OCI-LY1 (cell line): ENCODE measurements at regions not wholly inside any gene's neighbourhood (a gene's known extent, or its start where the extent isn't known, plus 50 kb on each side); places are given as distances from the start of the nearest gene placed in this dataset.

ENCODE experiments used
- H2AFZ ChIP-seq: fragments of 200-600 bp; sonication (generic), shearing (Covaris generic); 2 replicates; pipeline ENCODE4 v1.6.0; 2014; ENCODE audit warnings: antibody characterized with exemption, mild to moderate bottlenecking, low read length
- H3F3A ChIP-seq: fragments of 200-600 bp; sonication (generic), shearing (Covaris generic); 2 replicates; pipeline ENCODE4 v1.6.0; 2014; ENCODE audit warnings: mild to moderate bottlenecking, antibody characterized with exemption, low read length, moderate library complexity; ENCODE audit not compliant: insufficient read depth
- H3K27ac ChIP-seq: fragments of 200-600 bp; sonication (generic); 2 replicates; pipeline ENCODE4 v1.5.1; 2014; ENCODE audit warnings: low read length, mixed run types, mild to moderate bottlenecking, low read depth; ENCODE audit not compliant: poor library complexity, severe bottlenecking
- H3K27me3 ChIP-seq: fragments of 200-600 bp; sonication (generic); 2 replicates; pipeline ENCODE4 v1.6.0; 2014; ENCODE audit warnings: antibody characterized with exemption, mild to moderate bottlenecking, low read length, moderate library complexity; ENCODE audit not compliant: insufficient read depth
- H3K36me3 ChIP-seq: fragments of 200-600 bp; sonication (generic); 2 replicates; pipeline ENCODE4 v1.6.1; 2014; ENCODE audit warnings: mild to moderate bottlenecking, antibody characterized with exemption, low read length, moderate library complexity, mixed read lengths; ENCODE audit not compliant: insufficient read depth
- H3K4me1 ChIP-seq: fragments of 200-600 bp; sonication (generic); 2 replicates; pipeline ENCODE4 v1.5.1; 2014; ENCODE audit warnings: mild to moderate bottlenecking, low read length, moderate library complexity; ENCODE audit not compliant: insufficient read depth, severe bottlenecking
- H3K4me2 ChIP-seq: fragments of 200-600 bp; sonication (generic), shearing (Covaris generic); 2 replicates; pipeline ENCODE4 v1.6.1; 2014; ENCODE audit warnings: low read length
- H3K4me3 ChIP-seq: fragments of 200-600 bp; sonication (generic); 2 replicates; pipeline ENCODE4 v1.5.1; 2014; ENCODE audit warnings: low read length, low read depth, mild to moderate bottlenecking, mixed read lengths; ENCODE audit not compliant: poor library complexity, severe bottlenecking
- H3K79me2 ChIP-seq: fragments of 200-600 bp; shearing (Covaris generic); 2 replicates; pipeline ENCODE4 v1.6.1; 2016; ENCODE audit warnings: mixed run types, low read length, mixed read lengths; ENCODE audit not compliant: insufficient read depth
- H3K9ac ChIP-seq: fragments of 200-600 bp; sonication (generic), shearing (Covaris generic); 2 replicates; pipeline ENCODE4 v1.6.1; 2014; ENCODE audit warnings: mild to moderate bottlenecking, low read length, mixed read lengths
- H3K9me2 ChIP-seq: fragments of 200-600 bp; sonication (generic), shearing (Covaris generic); 2 replicates; pipeline ENCODE4 v1.6.1; 2014; ENCODE audit warnings: low read depth, mild to moderate bottlenecking, low read length, mixed read lengths
- H3K9me3 ChIP-seq: fragments of 200-600 bp; shearing (Covaris generic); 2 replicates; pipeline ENCODE4 v1.6.1; 2014; ENCODE audit warnings: low read length, mixed read lengths
- H4K20me1 ChIP-seq: fragments of 200-600 bp; sonication (generic), shearing (Covaris generic); 2 replicates; pipeline ENCODE4 v1.6.0; 2016; ENCODE audit warnings: mild to moderate bottlenecking, low read length; ENCODE audit not compliant: insufficient read depth
- EZH2 ChIP-seq: fragments of 200-600 bp; sonication (generic), shearing (Covaris generic); IDR thresholded peaks from 2 replicates; pipeline ENCODE4 v1.8.0; 2017; ENCODE audit warnings: borderline replicate concordance, mixed run types, mild to moderate bottlenecking, antibody characterized with exemption, low read length, moderate library complexity, mixed read lengths
- TF ChIP-seq, protein P1 (sequence below): fragments of 200-600 bp; sonication (generic), shearing (Covaris generic); IDR thresholded peaks from 2 replicates; pipeline ENCODE4 v1.5.1; 2017; ENCODE audit warnings: mild to moderate bottlenecking, antibody characterized with exemption, low read length, moderate library complexity, mixed read lengths

DNA sequence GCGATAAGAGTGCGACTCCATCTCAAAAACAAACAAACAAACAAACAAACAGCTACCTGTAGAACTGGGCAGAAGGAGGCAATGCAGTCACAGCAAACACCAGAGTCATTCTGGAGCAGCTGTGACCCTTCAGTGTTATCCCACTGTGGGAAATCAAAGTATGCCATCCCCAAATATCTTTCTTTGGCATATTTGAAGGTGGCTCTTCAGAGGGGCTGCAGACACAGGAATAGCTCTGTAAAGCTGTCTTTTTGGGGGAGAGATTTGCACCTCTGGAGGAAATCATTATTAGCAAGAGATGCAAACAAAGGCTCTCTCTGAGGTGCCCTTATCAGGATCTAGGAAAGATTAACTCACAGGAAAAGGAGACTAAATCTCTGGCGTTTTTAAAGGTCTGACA is 98.5 kb upstream of the XPO1 start:
- Histone ChIP-seq H4K20me1 (no peaks in the 10 kb centered on the region), H3K9me3 (no peaks in the 10 kb centered on the region), H3K27me3 (no peaks in the 10 kb centered on the region), H3K9ac (no peak overlapping the region), H3K4me2 (no peak overlapping the region), H3K4me1 (peaks cover 16% of the 10 kb centered on the region), H3K79me2 (no peaks in the 10 kb centered on the region), H3F3A (no peaks in the 10 kb centered on the region), H3K36me3 (no peaks in the 10 kb centered on the region), H3K4me3 (no peak overlapping the region), H3K27ac (no peak overlapping the region), H3K9me2 (no peaks in the 10 kb centered on the region), H2AFZ (no peak overlapping the region)
- TF ChIP-seq, protein P1, sequence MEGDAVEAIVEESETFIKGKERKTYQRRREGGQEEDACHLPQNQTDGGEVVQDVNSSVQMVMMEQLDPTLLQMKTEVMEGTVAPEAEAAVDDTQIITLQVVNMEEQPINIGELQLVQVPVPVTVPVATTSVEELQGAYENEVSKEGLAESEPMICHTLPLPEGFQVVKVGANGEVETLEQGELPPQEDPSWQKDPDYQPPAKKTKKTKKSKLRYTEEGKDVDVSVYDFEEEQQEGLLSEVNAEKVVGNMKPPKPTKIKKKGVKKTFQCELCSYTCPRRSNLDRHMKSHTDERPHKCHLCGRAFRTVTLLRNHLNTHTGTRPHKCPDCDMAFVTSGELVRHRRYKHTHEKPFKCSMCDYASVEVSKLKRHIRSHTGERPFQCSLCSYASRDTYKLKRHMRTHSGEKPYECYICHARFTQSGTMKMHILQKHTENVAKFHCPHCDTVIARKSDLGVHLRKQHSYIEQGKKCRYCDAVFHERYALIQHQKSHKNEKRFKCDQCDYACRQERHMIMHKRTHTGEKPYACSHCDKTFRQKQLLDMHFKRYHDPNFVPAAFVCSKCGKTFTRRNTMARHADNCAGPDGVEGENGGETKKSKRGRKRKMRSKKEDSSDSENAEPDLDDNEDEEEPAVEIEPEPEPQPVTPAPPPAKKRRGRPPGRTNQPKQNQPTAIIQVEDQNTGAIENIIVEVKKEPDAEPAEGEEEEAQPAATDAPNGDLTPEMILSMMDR = no peak
- TF ChIP-seq EZH2 = no peak

DNA sequence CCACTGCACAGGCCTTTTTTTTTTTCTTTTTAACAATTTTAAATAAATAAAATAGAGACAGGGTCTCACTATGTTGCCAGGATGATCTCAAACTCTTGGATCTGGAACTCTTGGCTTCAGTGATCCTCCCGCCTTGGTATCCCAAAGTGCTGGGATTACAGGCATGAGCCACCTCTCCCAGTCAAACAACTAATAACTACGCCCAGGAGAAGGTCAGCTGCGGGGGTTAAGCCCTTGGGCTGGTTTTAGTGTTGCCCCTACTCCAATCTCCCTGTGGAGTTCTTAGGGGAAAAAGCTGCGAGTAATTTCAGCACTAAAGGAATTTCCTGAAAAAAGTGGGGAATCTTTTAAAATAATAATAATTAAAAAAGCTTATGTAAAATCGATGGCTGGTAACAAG is 96.4 kb upstream of the XPO1 start:
- H3F3A ChIP-seq = no peaks in the 10 kb centered on the region
- no peak for TF ChIP-seq EZH2
- TF ChIP-seq, protein P1 = no peak
- H3K4me3 ChIP-seq = no peak overlapping the region
- H3K9me2 ChIP-seq = no peaks in the 10 kb centered on the region
- H3K79me2 ChIP-seq = no peaks in the 10 kb centered on the region
- H3K27ac ChIP-seq = no peak overlapping the region
- H4K20me1 ChIP-seq = no peaks in the 10 kb centered on the region
- no peak overlapping the region for H3K4me2 ChIP-seq
- H3K9me3 ChIP-seq = no peaks in the 10 kb centered on the region
- H3K36me3 ChIP-seq = no peaks in the 10 kb centered on the region
- H2AFZ ChIP-seq = no peak overlapping the region
- H3K27me3 ChIP-seq = no peaks in the 10 kb centered on the region
- peaks cover 5% of the 10 kb centered on the region for H3K4me1 ChIP-seq
- no peak overlapping the region for H3K9ac ChIP-seq

DNA sequence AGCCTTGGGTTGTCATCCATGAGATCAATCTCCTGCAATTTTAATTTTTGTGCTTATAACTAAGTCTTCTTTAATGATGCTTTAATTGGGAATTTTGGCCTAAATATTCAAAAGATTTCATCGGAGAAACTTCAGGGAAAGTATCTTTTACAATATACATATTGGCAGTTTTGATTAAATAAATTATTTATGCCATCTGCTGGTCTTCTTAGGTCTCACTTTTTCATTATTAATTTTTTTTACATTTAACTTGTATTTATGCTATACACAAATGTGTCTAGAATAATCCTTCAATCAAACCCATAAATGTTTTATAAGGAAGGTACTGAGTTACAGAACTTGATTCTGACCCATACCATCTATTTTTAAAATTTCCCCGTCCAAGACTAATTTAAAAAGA is 95.1 kb upstream of the XPO1 start:
- Histone ChIP-seq H4K20me1 (no peaks in the 10 kb centered on the region), H3K4me2 (no peak overlapping the region), H3K27me3 (no peaks in the 10 kb centered on the region), H3K36me3 (no peaks in the 10 kb centered on the region), H3K4me3 (no peak overlapping the region), H3F3A (no peaks in the 10 kb centered on the region), H3K9me2 (no peaks in the 10 kb centered on the region), H3K4me1 (no peaks in the 10 kb centered on the region), H3K9ac (no peak overlapping the region), H3K79me2 (no peaks in the 10 kb centered on the region), H2AFZ (no peak overlapping the region), H3K27ac (no peak overlapping the region), H3K9me3 (no peaks in the 10 kb centered on the region)
- TF ChIP-seq EZH2 = no peak
- TF ChIP-seq, protein P1 = peak; percentile 24; the same call in 1 of the 2 replicates
